ENCODE measurements at regions not wholly inside any gene's neighbourhood (a gene's known extent, or its start where the extent isn't known, plus 50 kb on each side); places are given as distances from the start of the nearest gene placed in this dataset.

DNA sequence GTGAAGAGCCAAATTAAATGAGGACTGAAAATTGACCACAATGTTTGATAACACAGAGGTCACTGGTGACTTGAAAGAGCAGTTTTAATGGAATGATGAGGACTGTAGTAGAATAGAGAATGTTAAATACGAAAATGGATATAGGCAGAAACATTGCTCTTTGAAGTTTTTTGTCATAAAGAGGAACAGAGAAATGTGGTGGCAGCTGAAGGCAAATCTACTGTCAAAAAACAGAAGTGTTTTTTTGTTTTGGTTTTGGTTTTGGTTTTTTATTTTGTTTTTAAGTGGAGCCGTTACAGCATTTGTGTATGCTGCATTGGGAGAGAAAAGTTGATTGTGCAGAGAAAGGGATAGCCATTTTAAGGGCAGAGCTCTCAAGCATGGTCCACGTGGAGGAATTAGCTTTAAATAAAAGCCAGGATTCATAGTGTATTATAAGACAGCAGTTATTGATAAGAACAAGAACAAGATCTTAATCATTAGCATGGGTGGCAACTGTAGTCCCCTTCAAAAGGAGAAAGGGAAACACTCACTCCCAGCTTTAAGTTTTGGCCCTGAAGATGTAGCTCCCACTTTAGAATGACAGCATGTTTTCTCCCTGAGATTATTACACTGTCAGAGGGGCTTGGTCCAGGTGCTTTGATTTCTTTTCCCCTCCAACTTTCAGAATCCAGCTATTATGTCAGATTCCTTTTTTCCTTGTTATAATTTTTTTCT lies 156.7 kb upstream of the BET1 start:
- Mint-ChIP-seq H3K27ac (ENCODE audit: unreplicated experiment) (no peak overlapping the region), H3K4me1 (ENCODE audit: low read depth, unreplicated experiment) (peaks cover 2% of the 10 kb centered on the region), H3K4me3 (ENCODE audit: unreplicated experiment) (no peak overlapping the region), H3K36me3 (ENCODE audit: unreplicated experiment) (no peaks in the 10 kb centered on the region), H3K9me3 (ENCODE audit: unreplicated experiment) (no peaks in the 10 kb centered on the region), H3K27me3 (ENCODE audit: unreplicated experiment) (no peaks in the 10 kb centered on the region)
- TF ChIP-seq, protein P1, sequence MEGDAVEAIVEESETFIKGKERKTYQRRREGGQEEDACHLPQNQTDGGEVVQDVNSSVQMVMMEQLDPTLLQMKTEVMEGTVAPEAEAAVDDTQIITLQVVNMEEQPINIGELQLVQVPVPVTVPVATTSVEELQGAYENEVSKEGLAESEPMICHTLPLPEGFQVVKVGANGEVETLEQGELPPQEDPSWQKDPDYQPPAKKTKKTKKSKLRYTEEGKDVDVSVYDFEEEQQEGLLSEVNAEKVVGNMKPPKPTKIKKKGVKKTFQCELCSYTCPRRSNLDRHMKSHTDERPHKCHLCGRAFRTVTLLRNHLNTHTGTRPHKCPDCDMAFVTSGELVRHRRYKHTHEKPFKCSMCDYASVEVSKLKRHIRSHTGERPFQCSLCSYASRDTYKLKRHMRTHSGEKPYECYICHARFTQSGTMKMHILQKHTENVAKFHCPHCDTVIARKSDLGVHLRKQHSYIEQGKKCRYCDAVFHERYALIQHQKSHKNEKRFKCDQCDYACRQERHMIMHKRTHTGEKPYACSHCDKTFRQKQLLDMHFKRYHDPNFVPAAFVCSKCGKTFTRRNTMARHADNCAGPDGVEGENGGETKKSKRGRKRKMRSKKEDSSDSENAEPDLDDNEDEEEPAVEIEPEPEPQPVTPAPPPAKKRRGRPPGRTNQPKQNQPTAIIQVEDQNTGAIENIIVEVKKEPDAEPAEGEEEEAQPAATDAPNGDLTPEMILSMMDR (IDR thresholded peaks at IDR 0.05; ENCODE audit: partially characterized antibody, unreplicated experiment) = no peak
- no peak for DNase-seq

DNA sequence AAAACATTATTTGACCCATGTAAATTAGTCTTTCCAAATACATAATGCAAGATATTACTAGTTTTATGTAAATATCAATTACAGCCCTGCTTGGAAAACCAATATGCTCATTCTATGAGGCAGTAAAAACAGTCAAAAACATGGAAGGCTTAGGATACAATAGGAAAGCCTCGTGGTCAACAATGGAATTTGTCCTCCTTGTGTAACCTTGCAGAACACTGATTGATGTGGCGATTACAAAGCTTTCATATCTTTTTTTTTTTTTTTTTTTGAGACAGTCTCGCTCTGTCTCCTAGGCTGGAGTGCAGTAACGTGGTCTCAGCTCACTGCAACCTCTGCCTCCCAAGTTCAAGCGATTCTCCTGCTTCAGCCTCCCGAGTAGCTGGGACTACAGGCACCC lies 157.3 kb upstream of the BET1 start:
- TF ChIP-seq, protein P1 (IDR thresholded peaks at IDR 0.05; ENCODE audit: partially characterized antibody, unreplicated experiment) = no peak

DNA sequence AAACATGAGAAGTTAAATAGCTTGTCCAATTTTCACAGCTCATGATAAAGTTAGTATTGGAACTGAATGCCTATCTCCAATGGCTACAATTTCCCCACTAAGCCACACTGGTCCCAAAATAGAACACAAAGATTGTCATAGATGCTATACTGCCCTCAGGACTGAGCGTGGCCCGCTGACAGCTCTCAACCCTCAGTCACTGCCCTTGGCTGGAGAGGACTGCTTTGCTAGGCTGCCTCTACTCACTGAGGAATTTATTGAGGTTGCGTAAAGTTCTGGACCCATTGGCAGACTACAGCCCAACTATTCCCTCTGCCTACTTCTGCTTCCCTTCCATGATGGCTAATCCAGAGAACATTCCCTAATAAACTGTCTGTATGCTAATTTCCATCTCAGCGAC lies 165.5 kb upstream of the BET1 start:
- H3K4me3 Mint-ChIP-seq (ENCODE audit: unreplicated experiment) = no peak overlapping the region
- no peak overlapping the region for H3K27ac Mint-ChIP-seq (ENCODE audit: unreplicated experiment)
- TF ChIP-seq, protein P1 (IDR thresholded peaks at IDR 0.05; ENCODE audit: partially characterized antibody, unreplicated experiment) = no peak

More for the DNA sequence above, 157.3 kb upstream of the BET1 start:
- Mint-ChIP-seq H3K4me3 (ENCODE audit: unreplicated experiment) (no peak overlapping the region), H3K27me3 (ENCODE audit: unreplicated experiment) (no peaks in the 10 kb centered on the region), H3K36me3 (ENCODE audit: unreplicated experiment) (no peaks in the 10 kb centered on the region), H3K27ac (ENCODE audit: unreplicated experiment) (no peak overlapping the region), H3K4me1 (ENCODE audit: low read depth, unreplicated experiment) (peaks cover 2% of the 10 kb centered on the region), H3K9me3 (ENCODE audit: unreplicated experiment) (no peaks in the 10 kb centered on the region)
- DNase-seq = no peak

DNA sequence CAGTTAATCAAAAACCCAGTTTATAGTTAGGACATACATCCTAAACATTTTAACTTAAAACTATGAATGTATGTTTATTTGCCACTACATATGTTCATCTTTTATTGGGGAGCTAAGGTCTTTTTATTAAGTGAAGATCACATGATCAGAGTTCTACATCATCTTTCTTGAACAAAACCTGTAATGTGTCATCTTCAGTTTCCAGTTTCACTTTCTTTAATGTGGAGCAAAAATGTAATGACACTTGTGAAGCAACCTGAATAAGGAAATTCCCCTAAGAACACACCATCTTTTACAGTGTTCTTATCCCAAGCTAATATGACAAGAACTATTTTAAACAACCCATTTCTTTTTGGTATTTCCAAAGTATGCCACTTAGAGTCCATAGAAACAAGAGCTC lies 166.7 kb upstream of the BET1 start:
- Mint-ChIP-seq H3K27me3 (ENCODE audit: unreplicated experiment) (no peaks in the 10 kb centered on the region), H3K36me3 (ENCODE audit: unreplicated experiment) (no peaks in the 10 kb centered on the region), H3K4me3 (ENCODE audit: unreplicated experiment) (no peak overlapping the region), H3K27ac (ENCODE audit: unreplicated experiment) (no peak overlapping the region), H3K9me3 (ENCODE audit: unreplicated experiment) (no peaks in the 10 kb centered on the region), H3K4me1 (ENCODE audit: low read depth, unreplicated experiment) (peaks cover 16% of the 10 kb centered on the region)
- TF ChIP-seq, protein P1 (IDR thresholded peaks at IDR 0.05; ENCODE audit: partially characterized antibody, unreplicated experiment) = no peak
- no peak for DNase-seq

More for the DNA sequence above, 165.5 kb upstream of the BET1 start:
- H3K27me3 Mint-ChIP-seq (ENCODE audit: unreplicated experiment) = no peaks in the 10 kb centered on the region
- H3K9me3 Mint-ChIP-seq (ENCODE audit: unreplicated experiment) = no peaks in the 10 kb centered on the region
- no peak for DNase-seq
- no peaks in the 10 kb centered on the region for H3K36me3 Mint-ChIP-seq (ENCODE audit: unreplicated experiment)
- H3K4me1 Mint-ChIP-seq (ENCODE audit: low read depth, unreplicated experiment) = peaks cover 11% of the 10 kb centered on the region

DNA sequence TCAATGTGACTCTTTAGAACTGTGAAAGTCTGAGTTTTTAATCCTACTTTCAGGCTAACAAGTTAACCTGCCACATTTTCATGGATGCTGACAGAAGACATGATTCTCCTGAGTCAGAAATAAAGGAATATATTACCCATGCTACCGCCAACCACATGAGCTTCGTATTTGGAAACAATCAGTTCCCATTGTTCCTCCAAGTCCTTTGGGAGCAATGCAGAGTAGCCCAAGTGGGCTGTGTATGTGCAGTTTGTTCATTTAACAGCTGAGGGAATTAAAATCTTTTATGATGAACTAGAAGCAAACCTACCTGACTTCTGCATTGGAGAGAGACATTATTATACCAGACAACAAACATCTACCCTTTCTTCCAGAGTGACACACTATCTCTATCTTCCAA lies 169.3 kb upstream of the BET1 start:
- H3K4me3 Mint-ChIP-seq (ENCODE audit: unreplicated experiment) = no peak overlapping the region
- peaks cover 16% of the 10 kb centered on the region for H3K4me1 Mint-ChIP-seq (ENCODE audit: low read depth, unreplicated experiment)
- DNase-seq = no peak
- TF ChIP-seq, protein P1 (IDR thresholded peaks at IDR 0.05; ENCODE audit: partially characterized antibody, unreplicated experiment) = no peak
- H3K27ac Mint-ChIP-seq (ENCODE audit: unreplicated experiment) = no peak overlapping the region
- H3K27me3 Mint-ChIP-seq (ENCODE audit: unreplicated experiment) = no peaks in the 10 kb centered on the region
- no peaks in the 10 kb centered on the region for H3K36me3 Mint-ChIP-seq (ENCODE audit: unreplicated experiment)
- no peaks in the 10 kb centered on the region for H3K9me3 Mint-ChIP-seq (ENCODE audit: unreplicated experiment)
